HG03196 (cell line): ENCODE measurements at regions not wholly inside any gene's neighbourhood (a gene's known extent, or its start where the extent isn't known, plus 50 kb on each side); places are given as distances from the start of the nearest gene placed in this dataset.
"Not testable (repeated sequence)": the region's sequence is repeated elsewhere in the genome, so short reads cannot be mapped to it uniquely, and the experiment has no call there.

Experiments
- ATAC-seq: cut with Tn5 transposase; IDR thresholded peaks from one replicate; pipeline ENCODE4 v1.9.1; 2021; ENCODE audit not compliant: unreplicated experiment

- no peak for ATAC-seq
These were observed 109.7 kb upstream of the OR9Q1 start for GRCh38 chr11:57913715-57914704.

GRCh38 chr11:57917632-57918031, 106.0 kb upstream of the OR9Q1 start:
- ATAC-seq, result no peak

- ATAC-seq, result no peak
These were observed 102.7 kb upstream of the OR9Q1 start for GRCh38 chr11:57920971-57921370.

GRCh38 chr11:57932105-57932504, 91.6 kb upstream of the OR9Q1 start:
- no peak for ATAC-seq

GRCh38 chr11:57935402-57936049, 88.2 kb upstream of the OR9Q1 start:
- ATAC-seq, result no peak

- ATAC-seq, result no peak
These were observed 87.6 kb upstream of the OR9Q1 start for GRCh38 chr11:57936050-57936418.

- no peak for ATAC-seq
These were observed 86.2 kb upstream of the OR9Q1 start for GRCh38 chr11:57937431-57937830.

GRCh38 chr11:57938351-57938750, 85.3 kb upstream of the OR9Q1 start:
- no peak for ATAC-seq

- ATAC-seq, result no peak
These were observed 83.5 kb upstream of the OR9Q1 start for GRCh38 chr11:57940044-57940756.

GRCh38 chr11:57941875-57942274, 81.8 kb upstream of the OR9Q1 start:
- no peak for ATAC-seq

- ATAC-seq, result no peak
These were observed 80.9 kb upstream of the OR9Q1 start for GRCh38 chr11:57942808-57943207.

GRCh38 chr11:57943766-57944165, 79.9 kb upstream of the OR9Q1 start:
- ATAC-seq, result not testable (repeated sequence)

- no peak for ATAC-seq
These were observed 77.1 kb upstream of the OR9Q1 start for GRCh38 chr11:57946628-57947027.

GRCh38 chr11:57964660-57965059, 59.0 kb upstream of the OR9Q1 start:
- ATAC-seq, result no peak

GRCh38 chr11:57971272-57972012, 52.2 kb upstream of the OR9Q1 start:
- no peak for ATAC-seq

- ATAC-seq, result no peak
These were observed 51.7 kb upstream of the OR9Q1 start for GRCh38 chr11:57972013-57972367.
